Lung (tissue), 11 donors: ENCODE measurements at regions not wholly inside any gene's neighbourhood (a gene's known extent, or its start where the extent isn't known, plus 50 kb on each side); places are given as distances from the start of the nearest gene placed in this dataset.

Experiments used
- ATAC-seq: fragments of 200-7000 bp; cut with Tn5 transposase; one replicate; pipeline ENCODE4 v1.9.1; 2020; ENCODE audit warnings: moderate number of reproducible peaks; ENCODE audit not compliant: insufficient read depth, low FRiP score
- DNase-seq, 3 donors: peaks; one replicate each; pipeline ENCODE4 v3.0.0-alpha.2; 2013 to 2017
- H3K27ac ChIP-seq, 2 donors: one replicate each; pipeline ENCODE4 v1.5.1; 2013; ENCODE audit warnings: mild to moderate bottlenecking in 2 of 2, moderate library complexity in 2 of 2, control low read depth in 1 of 2, inconsistent platforms in 1 of 2, low read depth in 1 of 2, low read length in 1 of 2
- H3K27me3 ChIP-seq, 3 donors: one replicate each; pipeline ENCODE4 v1.5.1; 2013; ENCODE audit warnings: low read length in 2 of 3; ENCODE audit not compliant: control insufficient read depth in 3 of 3, insufficient read depth in 3 of 3
- H3K36me3 ChIP-seq, 4 donors: one replicate each; pipeline ENCODE4 v1.5.1; 2013; ENCODE audit warnings: low read length in 4 of 4, mild to moderate bottlenecking in 1 of 4, moderate library complexity in 1 of 4; ENCODE audit not compliant: control insufficient read depth in 4 of 4, insufficient read depth in 4 of 4
- H3K4me1 ChIP-seq, 5 donors: one replicate each; pipeline ENCODE4 v1.5.1; 2013; ENCODE audit warnings: low read length in 5 of 5, mild to moderate bottlenecking in 2 of 5, moderate library complexity in 1 of 5; ENCODE audit not compliant: control insufficient read depth in 5 of 5, insufficient read depth in 5 of 5
- H3K4me3 ChIP-seq: one replicate; pipeline ENCODE4 v1.5.1; 2013; ENCODE audit warnings: mild to moderate bottlenecking, control low read depth, moderate library complexity
- H3K9ac ChIP-seq, 2 donors: one replicate each; pipeline ENCODE4 v1.5.1; 2013; ENCODE audit warnings: low read length in 2 of 2, control low read depth in 1 of 2; ENCODE audit not compliant: insufficient read depth in 1 of 2
- H3K9me3 ChIP-seq, 4 donors: one replicate each; pipeline ENCODE4 v1.5.1; 2013; ENCODE audit warnings: low read length in 3 of 4, mild to moderate bottlenecking in 1 of 4, moderate library complexity in 1 of 4; ENCODE audit not compliant: control insufficient read depth in 4 of 4, insufficient read depth in 3 of 4
- WGBS, 2 donors: extraction: QIAGEN DNeasy Blood & Tissue Kit; methylation state at CpG; one replicate each; pipeline ENCODE4 v1.1.7; 2013; 5-methylcytosine and 5-hydroxymethylcytosine counted together
- TF ChIP-seq, protein P1 (sequence below): IDR thresholded peaks from 2 replicates; pipeline ENCODE4 v1.5.1; 2012; ENCODE audit warnings: mild to moderate bottlenecking; ENCODE audit errors: control extremely low read depth, extremely low read depth
- donor health status: control.
- donor health status: control.
- donor health status: Bipolar disorder and iron deficiency.
- donor health status: healthy.
- donor health status: DM: yes; HTN: yes; CAD: no.

DNA sequence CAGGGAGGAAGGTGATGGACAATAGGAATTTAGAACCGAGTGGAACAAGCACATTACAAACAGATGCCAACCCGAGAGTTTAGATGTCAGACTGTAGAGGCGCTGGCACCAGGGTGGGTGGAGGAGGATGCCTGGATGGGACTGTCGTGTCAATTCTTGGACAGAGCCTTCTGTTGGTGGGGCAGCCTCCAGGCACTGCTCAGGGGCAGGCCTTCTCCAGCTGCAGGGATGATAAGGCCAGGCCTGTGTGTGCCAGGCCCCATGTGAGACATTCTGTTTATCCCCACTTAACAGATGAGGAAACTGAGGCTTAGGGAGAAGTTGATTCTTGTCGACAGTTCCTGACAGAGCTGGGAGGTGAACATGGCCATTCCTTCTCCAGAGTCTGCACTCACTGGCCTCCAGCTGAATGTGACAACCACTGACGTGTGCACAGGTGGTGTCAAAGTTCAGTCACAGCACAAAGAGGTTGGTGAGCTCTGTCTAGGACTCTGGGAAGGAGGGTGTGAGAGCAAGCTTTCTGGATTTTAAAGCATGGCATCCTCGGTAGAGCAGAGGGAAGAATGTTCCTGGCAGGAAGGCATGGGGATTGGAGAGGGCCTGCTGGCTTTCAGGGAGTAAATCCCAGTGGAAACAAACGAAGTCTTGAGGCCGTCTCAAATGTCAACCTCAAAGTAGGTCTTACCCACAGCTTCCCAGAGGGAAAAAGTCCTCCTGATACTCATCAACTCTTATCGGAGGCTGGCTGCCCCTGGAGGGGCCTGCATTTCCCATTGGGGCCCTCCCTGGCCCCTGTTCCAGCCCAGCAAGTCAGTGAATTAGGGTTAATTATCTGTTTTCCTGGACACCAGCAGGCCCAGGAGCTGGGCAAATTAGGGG, 52.4 kb downstream of the GLI2 start:
- Histone ChIP-seq H3K9me3 (no peaks in the 10 kb centered on the region), H3K27ac (no peak overlapping the region), H3K4me1 (peaks cover 0 to 37% (median 10%) of the 10 kb centered on the region in 5 donors), H3K4me3 (no peak overlapping the region), H3K9ac (no peak overlapping the region), H3K27me3 (peaks cover 0 to 5% (median 2%) of the 10 kb centered on the region in 3 donors), H3K36me3 (no peaks in the 10 kb centered on the region)
- DNase-seq (no peak), ATAC-seq (no peak)
- 80 to 89% methylated on average over 10 of the region's 10 CpGs for WGBS, 2 donors
- TF ChIP-seq, protein P1, sequence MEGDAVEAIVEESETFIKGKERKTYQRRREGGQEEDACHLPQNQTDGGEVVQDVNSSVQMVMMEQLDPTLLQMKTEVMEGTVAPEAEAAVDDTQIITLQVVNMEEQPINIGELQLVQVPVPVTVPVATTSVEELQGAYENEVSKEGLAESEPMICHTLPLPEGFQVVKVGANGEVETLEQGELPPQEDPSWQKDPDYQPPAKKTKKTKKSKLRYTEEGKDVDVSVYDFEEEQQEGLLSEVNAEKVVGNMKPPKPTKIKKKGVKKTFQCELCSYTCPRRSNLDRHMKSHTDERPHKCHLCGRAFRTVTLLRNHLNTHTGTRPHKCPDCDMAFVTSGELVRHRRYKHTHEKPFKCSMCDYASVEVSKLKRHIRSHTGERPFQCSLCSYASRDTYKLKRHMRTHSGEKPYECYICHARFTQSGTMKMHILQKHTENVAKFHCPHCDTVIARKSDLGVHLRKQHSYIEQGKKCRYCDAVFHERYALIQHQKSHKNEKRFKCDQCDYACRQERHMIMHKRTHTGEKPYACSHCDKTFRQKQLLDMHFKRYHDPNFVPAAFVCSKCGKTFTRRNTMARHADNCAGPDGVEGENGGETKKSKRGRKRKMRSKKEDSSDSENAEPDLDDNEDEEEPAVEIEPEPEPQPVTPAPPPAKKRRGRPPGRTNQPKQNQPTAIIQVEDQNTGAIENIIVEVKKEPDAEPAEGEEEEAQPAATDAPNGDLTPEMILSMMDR = no peak

DNA sequence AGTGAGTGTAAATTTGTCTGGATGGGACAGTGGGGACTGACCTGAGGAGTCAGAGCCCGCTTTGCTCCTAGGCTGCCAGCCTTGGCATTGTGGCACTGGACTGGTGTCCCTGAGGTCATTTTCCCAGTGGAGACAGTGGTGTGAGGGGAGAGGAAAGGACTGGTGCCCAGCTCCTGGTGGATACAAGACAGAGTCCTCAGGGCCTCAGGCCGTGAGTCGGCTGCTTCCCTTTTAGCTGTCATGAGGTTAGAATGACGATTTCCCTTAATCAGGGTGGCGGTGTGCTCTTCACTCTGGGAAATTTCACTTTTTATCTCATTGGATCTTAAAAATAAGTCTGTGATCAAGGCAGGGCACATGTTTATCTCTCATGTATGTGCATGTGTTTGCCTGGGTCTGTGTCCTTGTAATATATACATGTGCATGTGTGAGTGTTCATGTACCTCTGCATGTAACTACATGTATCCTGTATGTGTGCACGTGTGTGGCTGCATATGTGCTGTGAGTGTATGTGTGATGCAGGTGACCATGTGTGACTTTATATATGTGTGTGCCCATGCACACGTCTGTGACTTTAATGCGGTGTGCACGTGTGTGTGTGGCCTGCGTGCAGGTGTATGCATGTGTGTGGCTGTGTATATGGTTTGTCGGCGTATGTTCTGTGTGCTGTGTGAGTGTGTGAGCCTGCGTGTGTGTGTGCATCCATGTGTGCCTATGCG, 55.7 kb downstream of the GLI2 start:
- no peaks in the 10 kb centered on the region for H3K9me3 ChIP-seq
- TF ChIP-seq, protein P1 = no peak
- 80 to 85% methylated on average over 14 of the region's 14 CpGs for WGBS, 2 donors
- H3K27me3 ChIP-seq = peaks cover 0 to 5% (median 0%) of the 10 kb centered on the region in 3 donors
- H3K4me3 ChIP-seq = no peak overlapping the region
- H3K4me1 ChIP-seq = peaks cover 0 to 46% (median 8%) of the 10 kb centered on the region in 5 donors
- DNase-seq = no peak
- H3K36me3 ChIP-seq = no peaks in the 10 kb centered on the region
- H3K27ac ChIP-seq = no peak overlapping the region
- ATAC-seq = no peak
- H3K9ac ChIP-seq = no peak overlapping the region

DNA sequence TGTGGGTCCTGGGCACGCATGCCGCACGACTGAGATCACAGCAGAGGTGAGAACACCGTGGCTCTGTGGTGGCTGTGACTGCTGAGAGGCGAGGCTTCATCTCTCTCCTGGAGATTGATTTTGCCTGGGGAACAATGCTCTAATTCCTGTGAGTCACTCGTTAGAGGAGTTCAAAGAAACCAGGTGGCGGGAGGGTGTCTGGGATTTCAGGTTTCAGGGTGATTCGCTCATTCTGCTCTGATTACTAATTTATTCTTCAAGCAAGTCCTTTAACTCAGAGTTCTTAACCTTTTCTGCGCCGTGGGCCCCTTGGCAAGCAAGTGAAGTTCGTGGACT, 56.3 kb downstream of the GLI2 start:
- Histone ChIP-seq H3K27ac (no peak overlapping the region), H3K9me3 (no peaks in the 10 kb centered on the region), H3K27me3 (peaks cover 0 to 5% (median 0%) of the 10 kb centered on the region in 3 donors), H3K9ac (no peak overlapping the region), H3K4me1 (peaks cover 0 to 45% (median 4%) of the 10 kb centered on the region in 5 donors), H3K4me3 (no peak overlapping the region), H3K36me3 (no peaks in the 10 kb centered on the region)
- 81 to 91% methylated on average over 11 of the region's 11 CpGs for whole genome bisulfite sequencing, 2 donors
- ATAC-seq (no peak), DNase-seq (no peak)
- TF ChIP-seq, protein P1 = no peak
